ENCODE measurements at regions not wholly inside any gene's neighbourhood (a gene's known extent, or its start where the extent isn't known, plus 50 kb on each side); places are given as distances from the start of the nearest gene placed in this dataset.

- DNase-seq (ENCODE audit: low spot score), result no peak
- intact Hi-C loops (cut with DNase I), result no loop called here
These were observed 579.9 kb downstream of the CDH18 start for GRCh38 chr5:19408149-19408548.

GRCh38 chr5:19411936-19412335, 576.1 kb downstream of the CDH18 start:
- no peak for DNase-seq (ENCODE audit: low spot score)
- intact Hi-C loops (cut with DNase I), result no loop called here
